HuH-7 (cell line): ENCODE measurements at regions not wholly inside any gene's neighbourhood (a gene's known extent, or its start where the extent isn't known, plus 50 kb on each side); places are given as distances from the start of the nearest gene placed in this dataset.

ENCODE experiments used
- DNase-seq: peaks from one replicate; pipeline ENCODE4 v3.0.0; 2011; ENCODE audit warnings: low spot score

GRCh38 chr15:52876991-52877663, 87.0 kb upstream of the ONECUT1 start:
- no peak for DNase-seq

- no peak for DNase-seq
These were observed 82.1 kb upstream of the ONECUT1 start for GRCh38 chr15:52872036-52872818.

- no peak for DNase-seq
These were observed 79.9 kb upstream of the ONECUT1 start for GRCh38 chr15:52870015-52870414.

GRCh38 chr15:52866698-52867097, 76.6 kb upstream of the ONECUT1 start:
- no peak for DNase-seq

GRCh38 chr15:52862677-52863076, 72.5 kb upstream of the ONECUT1 start:
- no peak for DNase-seq

GRCh38 chr15:52858782-52859176, 68.6 kb upstream of the ONECUT1 start:
- DNase-seq = no peak

GRCh38 chr15:52857937-52858781, 68.0 kb upstream of the ONECUT1 start:
- DNase-seq = no peak

GRCh38 chr15:52857471-52857870, 67.3 kb upstream of the ONECUT1 start:
- no peak for DNase-seq

- no peak for DNase-seq
These were observed 66.2 kb upstream of the ONECUT1 start for GRCh38 chr15:52856286-52856685.

- no peak for DNase-seq
These were observed 65.0 kb upstream of the ONECUT1 start for GRCh38 chr15:52855157-52855556.

- DNase-seq = no peak
These were observed 54.7 kb upstream of the ONECUT1 start for GRCh38 chr15:52844823-52845222.
